ENCODE measurements at regions not wholly inside any gene's neighbourhood (a gene's known extent, or its start where the extent isn't known, plus 50 kb on each side); places are given as distances from the start of the nearest gene placed in this dataset.

DNA sequence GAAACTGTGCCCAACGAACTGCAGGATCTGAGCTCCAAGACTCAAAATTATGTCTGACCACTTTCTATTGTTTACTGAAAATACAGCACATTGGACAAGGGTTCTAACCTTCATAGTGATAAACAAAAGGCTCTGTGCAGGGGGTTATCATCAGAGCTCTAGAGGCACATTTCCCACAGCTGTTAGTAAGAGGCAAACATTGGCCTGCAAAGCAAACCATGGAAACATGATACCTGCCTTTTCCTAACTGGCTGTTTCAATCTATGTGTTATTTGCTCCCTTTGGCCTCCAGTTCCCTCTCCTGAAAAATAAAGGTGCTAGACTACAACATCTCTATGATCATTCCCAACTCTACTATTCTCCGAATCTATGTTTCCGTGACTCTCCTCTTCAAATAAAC is 159.7 kb upstream of the ARHGEF26 start:
- no peaks in the 10 kb centered on the region for H3K27me3 ChIP-seq (ENCODE audit: low read depth, low read length)
- no peaks in the 10 kb centered on the region for H3K9me3 ChIP-seq (ENCODE audit: insufficient read depth, low read length)
- H4K20me1 ChIP-seq (ENCODE audit: insufficient read depth, low read length), result no peaks in the 10 kb centered on the region
- no peak overlapping the region for H2AFZ ChIP-seq (ENCODE audit: low read depth, low read length)
- H3K4me3 ChIP-seq (ENCODE audit: low read length), result no peak overlapping the region
- H3K27ac ChIP-seq (ENCODE audit: low read length), result no peak overlapping the region
- H3K9ac ChIP-seq (ENCODE audit: low read length), result no peak overlapping the region
- H3K4me2 ChIP-seq (ENCODE audit: low read length), result no peak overlapping the region
- H3K79me2 ChIP-seq (ENCODE audit: low read length), result no peaks in the 10 kb centered on the region
- peaks cover 7% of the 10 kb centered on the region; the same call in 1 of the 2 replicates for H3K4me1 ChIP-seq (ENCODE audit: low read length)
- TF ChIP-seq, protein P1, sequence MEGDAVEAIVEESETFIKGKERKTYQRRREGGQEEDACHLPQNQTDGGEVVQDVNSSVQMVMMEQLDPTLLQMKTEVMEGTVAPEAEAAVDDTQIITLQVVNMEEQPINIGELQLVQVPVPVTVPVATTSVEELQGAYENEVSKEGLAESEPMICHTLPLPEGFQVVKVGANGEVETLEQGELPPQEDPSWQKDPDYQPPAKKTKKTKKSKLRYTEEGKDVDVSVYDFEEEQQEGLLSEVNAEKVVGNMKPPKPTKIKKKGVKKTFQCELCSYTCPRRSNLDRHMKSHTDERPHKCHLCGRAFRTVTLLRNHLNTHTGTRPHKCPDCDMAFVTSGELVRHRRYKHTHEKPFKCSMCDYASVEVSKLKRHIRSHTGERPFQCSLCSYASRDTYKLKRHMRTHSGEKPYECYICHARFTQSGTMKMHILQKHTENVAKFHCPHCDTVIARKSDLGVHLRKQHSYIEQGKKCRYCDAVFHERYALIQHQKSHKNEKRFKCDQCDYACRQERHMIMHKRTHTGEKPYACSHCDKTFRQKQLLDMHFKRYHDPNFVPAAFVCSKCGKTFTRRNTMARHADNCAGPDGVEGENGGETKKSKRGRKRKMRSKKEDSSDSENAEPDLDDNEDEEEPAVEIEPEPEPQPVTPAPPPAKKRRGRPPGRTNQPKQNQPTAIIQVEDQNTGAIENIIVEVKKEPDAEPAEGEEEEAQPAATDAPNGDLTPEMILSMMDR (IDR thresholded peaks at IDR 0.05; ENCODE audit: low read depth, low read length), result no peak
- TF ChIP-seq EZH2phosphoT487 (IDR thresholded peaks at IDR 0.05; ENCODE audit: low read depth), result no peak
- no peaks in the 10 kb centered on the region for H3K36me3 ChIP-seq (replicated peaks; ENCODE audit: low read depth, low read length)

DNA sequence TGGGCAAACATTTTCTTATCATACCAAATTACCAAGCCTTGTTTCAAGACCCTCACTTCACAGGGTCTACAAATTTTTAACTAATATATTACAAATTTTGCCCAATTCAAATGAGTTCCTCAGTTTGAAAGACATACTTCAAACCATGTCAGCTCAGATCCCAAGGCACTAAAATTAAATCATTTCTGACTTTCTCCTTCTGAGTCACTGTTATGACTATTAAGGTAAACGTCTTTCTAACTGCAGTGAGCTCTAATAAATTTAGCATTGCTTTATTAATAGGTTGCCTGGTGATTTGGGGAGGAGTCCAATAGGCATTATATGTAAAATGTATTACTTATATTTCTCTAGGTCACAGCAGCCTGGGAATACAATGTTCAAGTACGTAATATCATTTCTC is 158.2 kb upstream of the ARHGEF26 start:
- Histone ChIP-seq H3K36me3 (replicated peaks; ENCODE audit: low read depth, low read length) (peaks cover 5% of the 10 kb centered on the region), H3K4me2 (ENCODE audit: low read length) (no peak overlapping the region), H3K9me3 (ENCODE audit: insufficient read depth, low read length) (no peaks in the 10 kb centered on the region), H3K4me3 (ENCODE audit: low read length) (no peak overlapping the region), H3K27ac (ENCODE audit: low read length) (no peak overlapping the region), H3K9ac (ENCODE audit: low read length) (no peak overlapping the region), H3K4me1 (ENCODE audit: low read length) (peaks cover 19% of the 10 kb centered on the region), H3K27me3 (ENCODE audit: low read depth, low read length) (no peaks in the 10 kb centered on the region), H4K20me1 (ENCODE audit: insufficient read depth, low read length) (no peaks in the 10 kb centered on the region), H2AFZ (ENCODE audit: low read depth, low read length) (no peak overlapping the region), H3K79me2 (ENCODE audit: low read length) (no peaks in the 10 kb centered on the region)
- TF ChIP-seq, protein P1 (IDR thresholded peaks at IDR 0.05; ENCODE audit: low read depth, low read length), result no peak
- TF ChIP-seq EZH2phosphoT487 (IDR thresholded peaks at IDR 0.05; ENCODE audit: low read depth), result no peak

DNA sequence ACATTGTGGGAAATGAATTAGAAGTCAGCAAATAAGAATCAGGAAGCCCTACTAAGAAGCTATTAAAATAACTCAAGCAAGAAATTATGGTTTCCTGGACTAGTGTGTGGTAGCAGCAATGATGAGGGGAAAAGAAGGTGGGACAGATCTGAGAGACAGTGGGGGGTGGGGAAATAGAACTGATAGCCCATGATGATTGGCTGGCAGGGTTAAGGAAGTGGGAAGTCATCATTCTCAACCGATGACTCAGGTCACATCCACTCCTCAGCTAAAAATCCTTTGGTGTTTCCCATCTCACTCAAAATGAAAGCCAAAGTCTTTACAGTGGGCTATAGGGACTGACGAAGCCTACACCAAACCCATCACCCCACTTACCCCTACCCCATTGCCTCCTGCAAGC is 153.9 kb upstream of the ARHGEF26 start:
- no peak for TF ChIP-seq EZH2phosphoT487 (IDR thresholded peaks at IDR 0.05; ENCODE audit: low read depth)
- Histone ChIP-seq H3K4me2 (ENCODE audit: low read length) (peak overlapping the region; percentile 39; the same call in 1 of the 2 replicates), H3K4me3 (ENCODE audit: low read length) (peak overlapping the region; percentile 2; the same call in 1 of the 2 replicates), H3K9ac (ENCODE audit: low read length) (no peak overlapping the region), H3K27ac (ENCODE audit: low read length) (peak overlapping the region; percentile 41), H3K9me3 (ENCODE audit: insufficient read depth, low read length) (no peaks in the 10 kb centered on the region), H3K4me1 (ENCODE audit: low read length) (peaks cover 39% of the 10 kb centered on the region), H2AFZ (ENCODE audit: low read depth, low read length) (no peak overlapping the region), H4K20me1 (ENCODE audit: insufficient read depth, low read length) (no peaks in the 10 kb centered on the region), H3K36me3 (replicated peaks; ENCODE audit: low read depth, low read length) (peaks cover 5% of the 10 kb centered on the region), H3K79me2 (ENCODE audit: low read length) (no peaks in the 10 kb centered on the region), H3K27me3 (ENCODE audit: low read depth, low read length) (no peaks in the 10 kb centered on the region)

DNA sequence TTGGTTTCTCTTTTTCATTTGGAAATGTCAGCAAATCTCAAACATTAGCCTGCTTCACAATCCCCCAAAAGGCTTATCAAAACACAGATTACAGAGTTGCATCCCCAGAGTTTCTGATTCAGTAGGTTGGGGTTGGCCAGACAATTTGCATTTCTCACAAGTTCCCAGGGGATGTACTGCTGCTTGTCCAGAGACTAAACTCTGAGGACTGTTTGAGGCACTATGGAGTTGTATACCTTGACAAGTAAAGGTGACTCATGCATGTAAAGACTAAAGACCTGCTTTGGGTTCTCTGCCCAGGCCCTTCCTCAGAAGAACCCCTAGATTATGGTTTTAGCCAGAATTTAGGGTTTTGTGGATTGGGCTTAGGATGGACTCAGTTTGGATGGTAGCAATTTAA is 151.1 kb upstream of the ARHGEF26 start:
- Histone ChIP-seq H3K36me3 (replicated peaks; ENCODE audit: low read depth, low read length) (peaks cover 5% of the 10 kb centered on the region), H3K4me1 (ENCODE audit: low read length) (peaks cover 32% of the 10 kb centered on the region), H3K27me3 (ENCODE audit: low read depth, low read length) (no peaks in the 10 kb centered on the region), H3K9ac (ENCODE audit: low read length) (no peak overlapping the region), H3K4me2 (ENCODE audit: low read length) (no peak overlapping the region), H3K4me3 (ENCODE audit: low read length) (no peak overlapping the region), H3K27ac (ENCODE audit: low read length) (no peak overlapping the region), H4K20me1 (ENCODE audit: insufficient read depth, low read length) (no peaks in the 10 kb centered on the region), H3K79me2 (ENCODE audit: low read length) (no peaks in the 10 kb centered on the region), H3K9me3 (ENCODE audit: insufficient read depth, low read length) (no peaks in the 10 kb centered on the region), H2AFZ (ENCODE audit: low read depth, low read length) (no peak overlapping the region)
- TF ChIP-seq, protein P1 (IDR thresholded peaks at IDR 0.05; ENCODE audit: low read depth, low read length), result no peak
- no peak for TF ChIP-seq EZH2phosphoT487 (IDR thresholded peaks at IDR 0.05; ENCODE audit: low read depth)
